ENCODE measurements at regions not wholly inside any gene's neighbourhood (a gene's known extent, or its start where the extent isn't known, plus 50 kb on each side); places are given as distances from the start of the nearest gene placed in this dataset.

- TF ChIP-seq CTCF (conservative IDR thresholded peaks at IDR 0.05 in 1 of 2, IDR thresholded peaks at IDR 0.05 in 1 of 2; ENCODE audit: extremely low read depth in 1 of 2, insufficient read depth in 1 of 2, low read depth in 1 of 2, low read length in 2 of 2), result no peak
- TF ChIP-seq EZH2 (IDR thresholded peaks at IDR 0.05; ENCODE audit: borderline replicate concordance, low read length), result no peak
These were observed 362.0 kb downstream of the FGF9 start for GRCh38 chr13:22032905-22033304.

All from mammary epithelial cell (primary cell).